Upper lobe of right lung (tissue), 1 donor: ENCODE measurements at regions not wholly inside any gene's neighbourhood (a gene's known extent, or its start where the extent isn't known, plus 50 kb on each side); places are given as distances from the start of the nearest gene placed in this dataset.

Experiments
- ATAC-seq: fragments of 200-7000 bp; cut with Tn5 transposase; one replicate; pipeline ENCODE4 v1.9.1; 2020; ENCODE audit warnings: mild to moderate bottlenecking, moderate library complexity
- DNase-seq: peaks from one replicate; pipeline ENCODE4 v3.0.0-alpha.2; 2020
- H3K27ac ChIP-seq: fragments of 200-600 bp; one replicate; pipeline ENCODE4 v1.8.0; 2022
- H3K27me3 ChIP-seq: fragments of 200-600 bp; one replicate; pipeline ENCODE4 v1.8.0; 2022; ENCODE audit warnings: mild to moderate bottlenecking
- H3K36me3 ChIP-seq: fragments of 200-600 bp; one replicate; pipeline ENCODE4 v1.8.0; 2022
- H3K4me1 ChIP-seq: fragments of 200-600 bp; one replicate; pipeline ENCODE4 v1.8.0; 2022
- H3K4me3 ChIP-seq: fragments of 200-600 bp; one replicate; pipeline ENCODE4 v1.8.0; 2022; ENCODE audit warnings: mild to moderate bottlenecking
- H3K9me3 ChIP-seq: fragments of 200-600 bp; one replicate; pipeline ENCODE4 v1.8.0; 2022
- intact Hi-C: fragments of 100-400 bp; cut with DNase I; formaldehyde crosslinking; loops from one replicate; pipeline ENCODE4 v1.11.0; 2022
- TF ChIP-seq, protein P1 (sequence below): fragments of 200-600 bp; IDR thresholded peaks from one replicate; pipeline ENCODE4 v1.8.0; 2022; ENCODE audit warnings: antibody characterized with exemption
- donor health status: DM: no; HTN: yes; CAD: no; lungs with severe emphysema.

DNA sequence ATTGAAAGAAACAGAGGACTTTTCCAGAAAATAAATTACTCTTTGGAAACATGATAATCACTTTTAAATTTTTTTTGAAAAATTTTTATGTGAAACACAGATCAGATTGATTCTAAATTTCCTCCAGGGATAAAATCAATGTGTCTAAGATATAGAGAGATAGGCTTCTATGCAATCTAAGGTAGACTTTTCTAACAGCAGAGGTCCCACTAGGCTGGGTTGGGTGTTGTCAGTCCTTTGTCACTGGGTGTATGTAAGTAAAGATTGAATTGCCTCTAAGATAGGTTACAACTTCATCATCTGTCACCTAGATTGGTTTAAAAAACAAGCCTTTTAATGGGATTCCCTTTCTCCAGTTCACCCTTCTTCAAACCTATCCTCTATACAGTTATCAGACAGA is 449.9 kb downstream of the DHX35 start:
- TF ChIP-seq, protein P1, sequence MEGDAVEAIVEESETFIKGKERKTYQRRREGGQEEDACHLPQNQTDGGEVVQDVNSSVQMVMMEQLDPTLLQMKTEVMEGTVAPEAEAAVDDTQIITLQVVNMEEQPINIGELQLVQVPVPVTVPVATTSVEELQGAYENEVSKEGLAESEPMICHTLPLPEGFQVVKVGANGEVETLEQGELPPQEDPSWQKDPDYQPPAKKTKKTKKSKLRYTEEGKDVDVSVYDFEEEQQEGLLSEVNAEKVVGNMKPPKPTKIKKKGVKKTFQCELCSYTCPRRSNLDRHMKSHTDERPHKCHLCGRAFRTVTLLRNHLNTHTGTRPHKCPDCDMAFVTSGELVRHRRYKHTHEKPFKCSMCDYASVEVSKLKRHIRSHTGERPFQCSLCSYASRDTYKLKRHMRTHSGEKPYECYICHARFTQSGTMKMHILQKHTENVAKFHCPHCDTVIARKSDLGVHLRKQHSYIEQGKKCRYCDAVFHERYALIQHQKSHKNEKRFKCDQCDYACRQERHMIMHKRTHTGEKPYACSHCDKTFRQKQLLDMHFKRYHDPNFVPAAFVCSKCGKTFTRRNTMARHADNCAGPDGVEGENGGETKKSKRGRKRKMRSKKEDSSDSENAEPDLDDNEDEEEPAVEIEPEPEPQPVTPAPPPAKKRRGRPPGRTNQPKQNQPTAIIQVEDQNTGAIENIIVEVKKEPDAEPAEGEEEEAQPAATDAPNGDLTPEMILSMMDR, result no peak
- ATAC-seq (no peak), DNase-seq (no peak)
- intact Hi-C loops, result no loop called here
- Histone ChIP-seq H3K27me3 (no peaks in the 10 kb centered on the region), H3K9me3 (no peaks in the 10 kb centered on the region), H3K27ac (no peak overlapping the region), H3K4me3 (no peak overlapping the region), H3K4me1 (no peaks in the 10 kb centered on the region), H3K36me3 (no peaks in the 10 kb centered on the region)

DNA sequence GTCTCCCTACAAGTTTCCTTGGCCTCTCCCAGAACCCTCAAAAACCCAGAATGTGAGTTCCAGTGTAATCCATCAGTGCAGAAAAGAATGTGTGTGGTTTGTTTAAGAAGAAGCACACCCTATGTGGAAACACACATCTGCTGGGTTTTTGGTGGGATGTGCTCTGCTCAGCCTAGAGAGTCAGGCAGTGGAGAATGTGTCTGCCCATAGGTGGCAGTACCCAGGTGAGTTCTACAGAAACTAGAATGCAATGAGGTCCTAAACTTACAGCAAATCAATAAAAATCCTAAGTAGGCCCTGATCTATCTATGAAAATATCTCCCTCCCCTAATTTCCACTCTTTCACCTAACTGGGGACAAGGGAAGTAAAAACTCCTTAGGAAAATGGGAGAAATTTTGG is 437.3 kb downstream of the DHX35 start:
- DNase-seq (no peak), ATAC-seq (no peak)
- Histone ChIP-seq H3K9me3 (no peaks in the 10 kb centered on the region), H3K4me1 (no peaks in the 10 kb centered on the region), H3K27ac (no peak overlapping the region), H3K4me3 (no peak overlapping the region), H3K27me3 (no peaks in the 10 kb centered on the region), H3K36me3 (no peaks in the 10 kb centered on the region)
- intact Hi-C loops, result no loop called here
- TF ChIP-seq, protein P1, result no peak

DNA sequence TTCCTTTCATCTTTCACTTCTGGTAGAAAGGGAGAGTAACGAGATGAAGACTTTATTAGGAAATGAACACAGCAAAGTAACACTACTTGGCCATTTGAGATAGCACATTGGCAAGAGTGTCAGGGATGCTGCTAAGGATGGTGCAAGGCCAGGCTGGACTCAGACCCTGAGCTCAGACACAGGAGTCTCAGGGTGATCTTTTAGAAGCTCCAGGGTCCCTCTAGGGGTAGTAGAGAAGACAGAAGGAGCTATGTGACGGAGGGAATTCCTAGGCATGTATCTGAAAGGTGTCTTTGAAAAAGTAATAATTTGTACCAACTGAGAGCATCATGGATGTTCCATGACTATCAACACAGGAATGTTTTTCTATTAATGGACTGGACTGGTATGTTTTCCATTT is 436.5 kb downstream of the DHX35 start:
- no peaks in the 10 kb centered on the region for H3K9me3 ChIP-seq
- no peak overlapping the region for H3K27ac ChIP-seq
- no peak overlapping the region for H3K4me3 ChIP-seq
- intact Hi-C loops, result no loop called here
- ATAC-seq, result no peak
- no peaks in the 10 kb centered on the region for H3K36me3 ChIP-seq
- TF ChIP-seq, protein P1, result no peak
- H3K4me1 ChIP-seq, result no peaks in the 10 kb centered on the region
- DNase-seq, result no peak
- no peaks in the 10 kb centered on the region for H3K27me3 ChIP-seq

- Histone ChIP-seq H3K9me3 (no peaks in the 10 kb centered on the region), H3K4me1 (no peaks in the 10 kb centered on the region), H3K36me3 (no peaks in the 10 kb centered on the region), H3K4me3 (no peak overlapping the region), H3K27me3 (no peaks in the 10 kb centered on the region), H3K27ac (no peak overlapping the region)
- DNase-seq (no peak), ATAC-seq (no peak)
- intact Hi-C loops, result no loop called here
- TF ChIP-seq, protein P1, result no peak
Observed at GRCh38 chr20:39397646-39398045, 435.5 kb downstream of the DHX35 start.

- Histone ChIP-seq H3K36me3 (no peaks in the 10 kb centered on the region), H3K4me3 (no peak overlapping the region), H3K27ac (no peak overlapping the region), H3K9me3 (no peaks in the 10 kb centered on the region), H3K27me3 (no peaks in the 10 kb centered on the region), H3K4me1 (no peaks in the 10 kb centered on the region)
- no peak for DNase-seq
- intact Hi-C loops, result no loop called here
- TF ChIP-seq, protein P1, result no peak
- ATAC-seq, result no peak
Observed at GRCh38 chr20:39395478-39396291, 433.5 kb downstream of the DHX35 start.
